ENCODE measurements at regions not wholly inside any gene's neighbourhood (a gene's known extent, or its start where the extent isn't known, plus 50 kb on each side); places are given as distances from the start of the nearest gene placed in this dataset.

- DNase-seq: no peak
These were observed 743.7 kb upstream of the HS6ST1 start for GRCh38 chr2:129062146-129062912.

DNA sequence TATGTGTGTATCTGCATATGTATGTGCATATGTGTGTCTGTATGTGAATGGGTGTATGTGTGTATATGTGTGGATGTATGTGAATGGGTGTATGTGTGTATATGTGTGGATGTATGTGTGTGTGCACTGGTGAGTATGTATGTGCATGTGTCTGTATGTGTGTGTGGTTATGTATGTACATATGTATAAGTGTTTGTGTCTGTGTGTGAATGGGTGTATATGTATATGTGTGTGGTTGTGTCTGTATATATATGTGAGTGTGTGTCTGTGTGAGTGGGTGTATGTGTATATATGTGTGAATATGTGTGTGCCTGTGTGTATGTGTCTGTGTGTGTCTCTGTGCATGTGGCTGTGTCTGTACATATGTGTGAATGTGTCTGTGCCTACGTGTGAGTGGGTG lies 748.4 kb upstream of the HS6ST1 start:
- no peak for DNase-seq

- no peak for DNase-seq
These were observed 749.3 kb upstream of the HS6ST1 start for GRCh38 chr2:129067953-129068352.

GRCh38 chr2:129068543-129068942 lies 749.9 kb upstream of the HS6ST1 start:
- DNase-seq: no peak

DNA sequence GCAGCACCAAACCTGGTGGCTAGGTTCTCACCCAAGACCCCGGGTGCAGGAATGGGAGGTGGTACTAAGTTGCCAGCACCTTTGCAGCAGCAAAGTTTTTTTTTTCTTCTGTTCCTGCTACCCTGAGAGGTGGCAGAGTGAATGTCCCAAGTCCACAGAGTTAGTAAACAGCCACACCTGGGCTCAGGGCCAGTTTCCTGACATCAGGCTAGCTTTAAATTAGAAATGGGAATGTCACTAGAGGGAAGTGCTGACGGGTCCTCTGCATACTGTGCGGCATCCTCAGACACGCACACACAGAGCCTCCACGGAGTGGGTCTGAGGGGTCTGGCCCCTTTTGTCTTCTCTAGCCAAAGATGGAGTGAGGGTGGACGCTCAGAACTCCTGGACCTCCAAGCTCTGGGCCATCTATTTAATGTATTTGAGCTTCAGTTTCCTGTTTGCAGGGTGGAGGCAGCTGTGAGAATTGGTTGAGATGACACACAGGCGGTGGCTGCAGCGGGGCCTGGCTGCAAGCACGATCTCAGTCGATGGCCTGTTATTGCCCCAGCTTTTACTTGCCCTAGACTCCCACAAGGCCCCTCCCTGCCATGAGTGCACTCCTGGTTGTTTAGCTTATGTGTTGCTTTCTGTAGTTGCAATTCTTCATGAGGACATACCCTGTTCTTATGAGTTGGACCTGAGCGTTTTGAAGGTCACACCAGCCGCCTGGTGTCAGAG lies 751.4 kb upstream of the HS6ST1 start:
- DNase-seq: no peak

- no peak for DNase-seq
These were observed 752.0 kb upstream of the HS6ST1 start for GRCh38 chr2:129070663-129071062.

DNA sequence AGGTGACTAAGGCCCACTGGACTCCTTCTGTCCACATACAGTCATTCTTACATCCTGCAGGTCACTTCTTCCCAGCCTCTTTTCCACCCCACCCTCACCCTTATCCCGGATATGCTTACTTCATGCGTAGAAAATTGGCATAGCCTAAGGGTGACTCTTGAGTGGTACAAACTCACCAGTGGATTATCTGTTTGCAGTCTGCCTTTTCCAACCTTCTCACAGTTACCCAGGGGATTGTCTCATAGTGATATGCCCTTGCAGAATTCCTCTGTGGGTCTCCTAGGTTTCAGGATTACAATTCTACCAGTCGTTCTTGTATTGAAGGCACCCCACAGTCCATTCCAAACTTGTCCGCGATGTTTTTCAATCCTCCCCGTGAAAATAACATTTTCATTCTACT lies 752.9 kb upstream of the HS6ST1 start:
- no peak for DNase-seq

DNA sequence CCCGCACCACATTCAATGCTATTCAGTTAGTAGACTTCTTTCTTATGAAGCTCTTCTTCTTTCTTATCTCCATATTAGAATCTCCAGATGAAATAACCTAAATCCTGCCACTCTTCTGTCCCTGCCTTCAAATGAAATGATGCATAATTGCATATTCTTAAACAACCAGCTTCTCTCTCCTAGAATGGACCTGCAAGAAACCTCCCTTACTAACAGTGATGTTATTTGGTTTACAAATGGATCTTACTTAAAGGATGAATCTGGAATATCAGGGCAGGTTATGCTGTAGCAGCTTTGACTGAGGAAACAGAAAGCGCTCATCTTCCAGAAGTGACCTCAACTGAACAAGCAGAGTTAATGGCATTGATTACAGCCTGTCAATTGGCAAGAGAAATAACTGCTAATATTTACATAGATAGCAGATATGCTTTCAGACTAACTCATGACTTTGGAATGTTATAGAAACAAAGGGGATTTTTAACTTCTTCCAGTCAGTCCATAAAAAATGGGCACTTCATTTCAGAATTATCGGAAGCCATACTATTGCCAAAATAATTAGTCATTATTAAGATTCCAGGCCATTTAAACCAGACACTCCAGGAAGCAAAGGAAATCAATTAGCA lies 755.7 kb upstream of the HS6ST1 start:
- DNase-seq: no peak

DNA sequence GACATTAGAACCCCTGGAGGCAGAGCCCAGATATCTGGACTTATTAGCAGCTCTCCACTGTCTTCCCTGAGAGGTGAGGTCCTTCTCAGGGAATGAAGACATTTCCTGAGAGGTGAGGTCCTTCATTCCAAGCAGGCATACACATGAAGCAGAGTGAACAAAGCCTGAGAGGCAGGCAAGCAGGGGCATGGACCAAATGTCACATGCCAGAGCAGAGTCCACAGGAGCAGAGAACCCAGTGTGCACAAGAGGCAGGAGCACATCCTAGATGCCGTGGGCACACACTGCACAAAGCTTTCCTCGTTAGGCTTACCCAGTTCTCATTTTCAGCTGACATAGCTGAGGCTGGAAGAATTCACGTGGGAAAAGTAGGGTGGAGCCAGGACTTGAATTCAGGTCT lies 759.9 kb upstream of the HS6ST1 start:
- DNase-seq: no peak

DNA sequence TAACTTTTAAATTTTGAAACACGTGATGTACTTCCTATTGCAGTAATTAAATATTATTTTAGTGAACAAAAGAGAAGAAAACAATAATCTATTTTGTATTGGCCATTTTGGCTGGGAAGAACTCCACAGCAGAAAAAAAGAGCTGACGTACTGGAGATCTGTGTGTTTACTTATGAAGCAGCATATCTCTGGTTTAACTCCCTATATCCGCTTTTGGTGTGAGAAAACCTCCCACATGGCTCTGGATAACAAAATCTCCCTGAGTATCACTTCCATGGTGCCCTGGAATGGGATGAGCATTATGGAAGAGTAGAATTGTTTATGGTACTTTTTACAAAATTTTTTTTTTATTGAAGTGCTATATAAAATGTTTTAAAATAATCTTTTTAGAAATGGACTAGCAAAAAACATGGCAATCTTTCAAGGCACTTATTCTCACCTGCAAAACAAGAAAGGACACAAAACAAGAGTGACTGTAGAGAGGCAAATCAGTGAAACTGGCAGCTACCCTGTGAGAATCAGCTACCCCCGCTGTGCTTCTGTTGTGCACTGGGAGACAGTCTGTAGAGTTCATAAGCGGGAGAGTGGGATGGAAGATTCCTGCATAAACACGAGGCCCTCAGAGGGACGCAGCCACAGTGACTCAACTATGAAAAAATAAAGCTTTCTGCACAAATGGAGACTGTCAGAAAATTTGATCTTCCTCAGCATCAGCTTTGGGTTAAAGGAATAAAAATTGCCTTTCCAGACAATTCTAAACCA lies 762.2 kb upstream of the HS6ST1 start:
- DNase-seq: no peak

DNA sequence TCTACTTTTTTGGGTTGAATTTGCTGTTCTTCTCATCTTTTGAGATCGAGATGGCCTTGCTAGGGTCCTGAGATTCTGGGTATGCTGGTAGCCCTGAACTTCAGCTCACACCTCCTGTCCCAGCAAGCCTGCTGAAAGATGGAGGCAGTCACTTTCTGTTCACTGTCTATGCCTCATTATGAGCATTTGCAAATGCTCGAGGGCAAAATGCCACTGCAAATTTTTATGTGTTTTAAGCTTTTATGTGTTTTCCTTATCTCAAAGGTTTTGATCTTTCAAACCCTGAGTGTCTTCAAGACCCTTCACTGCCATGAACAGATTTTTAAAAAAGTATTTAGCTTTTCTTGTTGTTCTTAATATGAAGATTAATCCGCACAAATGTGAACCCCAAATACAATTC lies 766.7 kb upstream of the HS6ST1 start:
- no peak for DNase-seq

GRCh38 chr2:129087133-129087813 lies 768.6 kb upstream of the HS6ST1 start:
- DNase-seq: no peak

GRCh38 chr2:129091620-129092019 lies 773.0 kb upstream of the HS6ST1 start:
- no peak for DNase-seq

- DNase-seq: no peak
These were observed 774.3 kb upstream of the HS6ST1 start for GRCh38 chr2:129092956-129093355.

DNA sequence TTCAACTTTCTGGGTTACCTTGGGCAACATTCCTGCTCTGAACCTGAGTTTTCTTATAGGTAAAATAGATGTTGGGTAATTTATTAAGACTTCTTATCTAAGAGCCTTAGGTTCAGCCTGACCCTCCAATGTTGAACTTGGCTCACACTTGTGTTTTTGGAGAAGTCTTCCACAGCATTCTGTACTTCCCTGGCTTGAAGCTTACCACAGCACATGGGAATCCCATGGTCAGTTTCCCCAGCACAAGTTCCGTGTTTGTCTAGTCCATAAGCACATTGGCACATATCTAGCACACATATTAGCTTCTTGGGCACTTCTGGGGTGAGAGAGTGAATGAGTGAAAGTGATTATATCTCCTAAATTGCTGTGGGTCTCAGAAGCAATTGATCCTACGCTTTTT lies 782.5 kb upstream of the HS6ST1 start:
- no peak for DNase-seq

DNA sequence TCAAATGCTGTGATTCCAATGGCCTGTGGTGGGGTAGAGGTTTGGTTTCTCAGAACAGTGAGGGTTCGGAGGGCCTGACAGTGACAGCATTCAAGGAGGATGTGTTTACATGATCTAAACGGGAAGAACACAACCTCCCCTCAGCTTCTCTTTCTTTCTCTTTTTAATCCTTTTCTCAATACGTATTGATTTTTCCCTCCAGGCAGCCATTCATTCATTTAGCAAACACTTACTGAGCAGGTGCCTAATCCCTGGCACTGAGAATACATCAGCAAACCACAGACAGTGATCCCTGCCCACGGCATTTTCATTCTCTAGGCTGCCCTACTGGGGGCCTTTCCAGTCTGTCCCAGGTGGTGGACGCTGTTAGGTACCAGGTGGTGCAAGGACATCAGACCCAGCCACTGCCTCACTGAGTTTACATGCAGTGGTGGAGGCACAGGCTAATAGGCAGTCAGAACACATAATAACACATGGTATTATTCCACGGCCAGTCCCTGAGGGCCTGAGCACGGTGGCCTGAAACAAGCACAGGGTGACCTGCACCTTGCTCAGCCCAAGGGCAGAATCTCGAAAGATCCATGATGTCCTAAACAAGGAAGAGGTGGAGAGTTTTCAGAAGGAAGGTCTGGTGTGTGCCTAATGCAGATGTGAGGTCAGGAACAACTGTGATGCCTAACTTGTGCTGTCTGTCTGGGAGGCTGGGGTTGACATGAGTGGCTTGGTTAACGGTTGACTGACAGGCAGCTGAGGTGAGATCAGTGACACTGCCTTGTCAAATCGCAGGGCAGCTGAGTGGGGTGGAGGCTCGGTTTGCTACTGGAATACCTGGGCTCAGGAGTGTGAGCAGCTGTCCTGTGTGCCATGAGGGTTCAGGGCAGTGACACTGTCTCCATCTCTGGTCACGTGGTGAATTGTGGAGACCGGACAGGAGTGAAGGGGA lies 785.5 kb upstream of the HS6ST1 start:
- no peak for DNase-seq

- DNase-seq: no peak
These were observed 793.5 kb upstream of the HS6ST1 start for GRCh38 chr2:129112181-129112580.

DNA sequence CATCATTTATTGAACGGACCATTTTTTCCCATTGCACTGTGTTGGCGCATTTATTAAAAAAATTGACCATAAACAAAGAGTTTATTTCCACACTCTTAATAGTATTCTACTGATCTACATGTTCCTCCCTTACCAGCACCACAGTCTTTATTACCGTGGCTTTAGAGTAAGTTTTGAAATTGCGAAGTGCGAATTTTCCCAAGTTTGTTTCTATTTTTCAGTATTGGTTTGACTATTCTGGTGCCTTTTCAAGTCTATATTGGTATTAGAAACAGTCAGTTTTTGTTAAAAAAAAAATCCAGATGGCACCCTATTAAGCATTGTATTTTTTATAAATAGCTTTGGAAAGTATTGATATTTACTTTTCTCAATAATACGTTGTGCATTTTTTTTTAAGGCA lies 795.1 kb upstream of the HS6ST1 start:
- DNase-seq: no peak

DNA sequence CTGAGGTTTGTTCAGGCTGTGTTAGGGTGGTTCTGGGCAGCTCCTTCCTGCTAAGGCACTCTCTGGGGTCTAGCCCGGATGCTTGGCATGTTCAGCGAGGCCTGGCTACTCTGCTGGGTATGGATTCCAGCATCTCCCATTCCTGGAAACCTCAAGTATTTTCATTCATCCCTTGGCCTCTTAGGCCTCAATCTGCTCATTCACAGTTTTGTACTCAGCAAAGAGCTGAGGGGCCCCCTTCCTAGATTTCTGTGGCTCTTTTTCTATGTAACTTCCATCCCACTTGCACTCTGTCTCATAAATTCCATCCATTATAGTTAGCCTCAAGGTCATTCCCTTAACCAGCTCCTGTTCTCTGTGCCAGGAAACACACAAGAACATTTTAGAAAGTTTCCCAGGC lies 798.8 kb upstream of the HS6ST1 start:
- DNase-seq: no peak

DNA sequence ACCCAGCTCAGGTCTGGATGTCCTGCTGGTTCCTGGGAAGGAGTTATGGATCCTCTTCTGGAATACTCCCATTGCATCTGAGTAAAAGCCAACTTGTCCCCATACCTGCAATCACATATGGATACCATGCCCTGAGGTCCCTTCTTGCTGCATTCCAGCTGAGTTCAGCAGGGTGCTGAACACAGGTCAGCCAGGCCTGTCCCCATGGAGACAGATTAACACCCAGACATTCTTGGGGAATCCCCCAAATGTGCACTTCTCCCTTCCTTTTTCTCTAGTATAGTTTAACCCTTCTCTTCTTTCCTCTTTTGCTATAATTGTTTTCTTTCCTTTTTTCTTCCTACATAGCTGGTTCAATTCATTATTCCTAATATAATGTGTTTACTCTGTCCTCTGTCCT lies 799.6 kb upstream of the HS6ST1 start:
- DNase-seq: no peak

GRCh38 chr2:129129087-129129486 lies 810.4 kb upstream of the HS6ST1 start:
- DNase-seq: no peak
